Suppressor macrophage treated with lipopolysaccharide for 1 hour (primary cell): ENCODE measurements at regions not wholly inside any gene's neighbourhood (a gene's known extent, or its start where the extent isn't known, plus 50 kb on each side); places are given as distances from the start of the nearest gene placed in this dataset.
"Not testable (repeated sequence)": the region's sequence is repeated elsewhere in the genome, so short reads cannot be mapped to it uniquely, and the experiment has no call there.

ENCODE experiments used
- DNase-seq, 3 donors: peaks; one replicate each; pipeline ENCODE4 v3.0.0-alpha.2; 2020 to 2022

DNA sequence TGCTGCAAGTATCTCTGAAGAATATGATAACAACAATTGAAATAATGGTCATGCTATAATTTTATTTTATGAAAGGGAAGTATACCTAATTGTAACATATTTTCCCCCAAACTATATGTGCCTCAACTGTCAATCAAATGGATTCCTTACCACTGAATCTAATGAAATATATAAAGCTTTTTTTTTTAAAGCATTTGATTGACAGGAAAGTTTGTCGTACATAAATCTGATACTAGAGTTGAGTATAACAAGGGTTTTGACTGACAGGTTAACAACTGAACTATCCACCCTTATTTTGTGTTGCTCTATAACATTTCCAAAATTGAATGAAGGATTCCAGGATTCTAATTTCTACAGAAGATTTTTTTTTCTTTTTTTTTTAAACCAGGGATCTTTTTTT is 1333.3 kb upstream of the SLC39A10 start:
- DNase-seq, result no peak

DNA sequence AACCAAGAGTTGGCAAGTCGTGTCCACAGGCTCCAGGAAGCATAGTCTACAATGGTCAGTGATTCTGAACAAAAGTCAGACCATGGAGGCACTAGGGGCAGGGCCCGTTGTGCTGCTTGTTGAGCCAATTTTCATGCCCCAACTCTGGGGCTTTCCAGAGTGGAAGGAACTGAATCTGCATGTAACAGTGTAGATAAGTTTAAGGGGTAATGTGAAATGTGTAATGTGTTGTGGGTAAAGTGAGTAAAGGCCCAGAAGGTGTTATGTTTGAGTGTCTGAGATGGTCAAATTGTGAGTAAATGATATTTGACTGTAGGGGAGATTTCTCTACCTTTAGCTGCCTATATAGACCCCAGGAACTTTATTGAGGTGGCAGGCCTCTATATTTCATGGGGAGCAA is 1336.5 kb upstream of the SLC39A10 start:
- DNase-seq, result no peak

DNA sequence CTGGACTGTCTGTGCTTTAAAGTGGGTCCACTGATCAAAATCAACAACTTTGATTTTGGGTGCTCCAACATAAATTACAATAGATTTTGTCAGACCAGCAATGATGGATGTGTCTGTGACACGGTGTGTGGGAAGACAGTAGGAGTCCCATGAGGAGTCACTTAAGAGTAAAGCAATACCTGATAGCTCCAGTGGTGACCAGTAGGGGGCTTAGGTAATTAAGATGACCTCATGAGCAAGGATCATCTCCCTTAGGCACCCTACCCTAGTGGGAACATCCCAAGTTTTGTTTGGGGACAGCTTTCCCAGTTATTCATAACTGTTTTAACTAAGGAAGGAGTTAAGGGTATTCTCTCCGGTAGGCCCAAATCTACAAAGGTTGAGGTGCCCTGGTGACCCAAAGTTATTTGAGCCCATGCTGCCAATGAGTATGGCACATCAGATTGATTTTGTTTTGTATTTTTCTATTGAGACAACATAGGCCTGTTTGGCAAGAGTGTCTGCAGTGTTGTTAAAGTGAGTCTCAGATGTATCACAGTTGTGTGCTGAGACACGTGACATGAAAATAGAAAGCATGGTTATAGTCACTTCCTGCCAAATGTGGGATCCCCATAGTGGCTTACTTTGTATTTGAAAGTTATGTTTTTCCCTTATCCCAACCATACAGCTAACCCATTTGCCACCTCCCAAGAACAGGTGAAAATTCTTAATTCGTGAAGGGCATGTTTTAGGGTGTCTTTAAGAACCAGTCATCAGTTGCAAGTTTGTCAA is 1337.6 kb upstream of the SLC39A10 start:
- no peak for DNase-seq

DNA sequence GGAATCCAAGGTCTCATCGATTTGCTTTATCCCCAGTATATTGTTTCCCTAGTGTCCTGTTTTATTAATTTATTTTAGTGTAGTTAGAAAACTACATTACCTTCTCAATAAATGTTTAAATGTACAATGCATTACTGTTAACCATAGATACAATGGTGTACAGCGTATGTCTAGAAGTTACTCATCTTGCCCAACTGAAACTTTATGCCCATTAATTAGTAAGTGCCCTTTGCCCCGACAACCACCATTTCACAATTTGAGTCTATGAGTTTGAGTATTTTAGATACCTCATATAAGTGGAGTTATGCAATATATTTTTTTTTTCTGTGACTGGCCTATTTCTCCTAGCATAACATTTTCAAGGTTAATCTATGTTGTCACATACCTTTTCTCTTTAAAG is 1343.0 kb upstream of the SLC39A10 start:
- no peak for DNase-seq

DNA sequence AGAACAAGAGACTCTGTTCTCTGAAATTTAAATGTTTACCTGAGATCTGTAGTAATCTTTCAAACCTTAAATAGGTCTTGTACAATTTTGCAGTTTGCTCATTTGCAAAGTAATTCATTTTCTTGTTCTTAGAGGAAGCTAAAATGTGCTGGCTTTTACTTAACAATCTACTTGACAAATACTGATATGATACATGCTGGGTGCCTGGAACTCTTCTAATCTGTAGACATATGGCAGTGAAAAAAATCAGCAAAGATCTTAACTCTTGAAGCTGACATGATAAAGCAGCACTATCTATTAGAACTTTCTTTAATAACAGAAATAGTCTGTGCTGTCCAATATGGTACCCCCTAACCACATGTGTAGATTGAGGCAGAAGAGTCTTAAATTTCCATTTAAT is 1352.8 kb upstream of the SLC39A10 start:
- no peak for DNase-seq

- DNase-seq, result no peak
Observed at GRCh38 chr2:194301946-194302345, 1355.1 kb upstream of the SLC39A10 start.

DNA sequence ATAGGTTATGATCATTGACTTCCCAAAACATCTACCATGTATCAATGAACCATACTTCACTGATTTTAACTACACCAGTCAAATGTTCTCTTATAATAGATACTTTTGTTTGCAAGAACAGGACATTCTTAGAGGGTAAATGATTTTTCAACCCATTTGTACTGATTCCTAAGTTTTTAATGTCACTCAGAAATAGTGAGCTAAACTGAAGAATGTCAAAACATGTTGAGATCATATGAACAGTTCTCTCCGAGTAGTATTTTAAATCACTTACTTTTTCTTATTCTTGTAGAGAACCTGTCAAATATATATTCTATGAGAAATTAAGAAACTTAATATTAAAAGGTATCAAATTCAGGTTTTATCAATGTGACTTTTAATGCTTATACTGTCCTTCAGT is 1362.9 kb upstream of the SLC39A10 start:
- DNase-seq, result no peak

DNA sequence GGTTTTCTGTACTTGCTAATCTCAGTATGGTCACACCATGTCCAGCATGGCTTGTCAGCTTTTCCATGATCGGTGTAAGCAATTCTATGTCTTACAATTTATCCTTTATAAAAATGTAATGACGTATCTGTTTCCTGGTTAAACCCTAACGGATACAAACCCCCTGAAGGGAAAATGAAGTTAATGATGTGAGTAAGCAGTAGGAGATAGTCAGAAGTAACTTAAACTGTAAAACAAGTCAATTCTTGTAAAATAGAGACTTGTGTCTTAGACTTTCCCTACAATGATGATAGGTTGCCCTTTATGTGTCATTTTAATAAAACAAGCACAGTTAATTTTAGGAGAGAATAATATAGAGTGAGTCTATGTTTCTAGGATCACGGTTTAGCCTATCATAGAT is 1365.9 kb upstream of the SLC39A10 start:
- DNase-seq, result no peak

- no peak for DNase-seq
Observed at GRCh38 chr2:194289712-194290346, 1367.2 kb upstream of the SLC39A10 start.

- DNase-seq, result not testable (repeated sequence)
Observed at GRCh38 chr2:194276667-194277066, 1380.4 kb upstream of the SLC39A10 start.

DNA sequence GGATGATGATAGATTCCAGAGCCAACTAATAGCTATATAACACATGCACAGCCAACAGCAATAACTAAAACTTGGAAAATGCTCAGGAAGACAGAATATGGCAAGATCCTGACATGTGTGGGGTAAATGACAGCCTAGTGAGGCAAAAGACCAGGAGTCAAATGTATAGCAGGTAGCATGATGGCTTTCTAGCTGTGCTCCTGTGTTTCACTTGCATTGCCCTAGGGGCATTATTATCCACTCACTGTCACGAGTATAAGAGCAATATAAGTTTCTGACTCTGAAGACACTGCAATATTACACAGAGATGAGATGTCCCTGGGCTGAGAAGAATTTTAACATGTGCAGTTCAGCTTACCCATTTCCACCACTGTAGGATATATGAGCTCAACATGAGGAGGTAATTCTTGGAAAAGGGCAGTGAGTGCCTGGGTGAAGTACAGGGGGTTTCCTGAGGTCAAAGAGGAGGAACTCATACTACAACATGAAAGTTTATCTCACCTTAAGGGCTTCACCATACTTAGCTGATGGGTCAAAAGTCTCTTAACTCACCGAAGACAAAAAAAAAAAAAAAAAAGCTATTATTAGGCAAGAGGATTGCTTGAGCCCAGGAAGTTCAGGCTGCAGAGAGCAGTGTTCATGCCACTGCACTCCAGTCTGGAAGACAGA is 1385.6 kb upstream of the SLC39A10 start:
- DNase-seq, result no peak

GRCh38 chr2:194270648-194271047 is 1386.4 kb upstream of the SLC39A10 start:
- DNase-seq, result no peak

GRCh38 chr2:194264586-194264985 is 1392.4 kb upstream of the SLC39A10 start:
- DNase-seq, result no peak

GRCh38 chr2:194260185-194260584 is 1396.8 kb upstream of the SLC39A10 start:
- DNase-seq, result no peak

- no peak for DNase-seq
Observed at GRCh38 chr2:194257095-194257494, 1399.9 kb upstream of the SLC39A10 start.

GRCh38 chr2:194253528-194254259 is 1403.3 kb upstream of the SLC39A10 start:
- no peak for DNase-seq

- DNase-seq, result no peak
Observed at GRCh38 chr2:194252127-194252526, 1404.9 kb upstream of the SLC39A10 start.

GRCh38 chr2:194232600-194232999 is 1424.4 kb upstream of the SLC39A10 start:
- DNase-seq, result no peak

- DNase-seq, result no peak
Observed at GRCh38 chr2:194223218-194223617, 1433.8 kb upstream of the SLC39A10 start.

DNA sequence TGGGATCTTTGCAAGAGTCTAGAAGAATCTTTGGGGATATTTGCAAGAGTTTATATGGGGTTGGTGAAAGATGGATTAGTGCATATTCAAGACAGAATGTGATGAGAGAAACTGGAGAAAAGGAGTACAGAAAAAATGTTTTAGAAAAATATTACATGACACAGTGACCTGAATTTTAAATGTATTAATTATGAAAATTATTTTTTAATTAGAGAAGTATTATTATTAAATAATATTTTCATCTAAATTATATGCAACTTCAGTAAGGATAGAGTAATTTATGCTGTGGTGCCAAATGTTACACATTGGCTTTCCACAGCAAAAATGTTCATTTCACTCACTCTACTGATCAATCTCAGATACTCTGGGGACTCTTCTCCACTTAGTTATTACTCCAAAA is 1442.8 kb upstream of the SLC39A10 start:
- no peak for DNase-seq

GRCh38 chr2:194205568-194206227 is 1451.3 kb upstream of the SLC39A10 start:
- DNase-seq, result no peak

- DNase-seq, result no peak
Observed at GRCh38 chr2:194203898-194204297, 1453.1 kb upstream of the SLC39A10 start.

DNA sequence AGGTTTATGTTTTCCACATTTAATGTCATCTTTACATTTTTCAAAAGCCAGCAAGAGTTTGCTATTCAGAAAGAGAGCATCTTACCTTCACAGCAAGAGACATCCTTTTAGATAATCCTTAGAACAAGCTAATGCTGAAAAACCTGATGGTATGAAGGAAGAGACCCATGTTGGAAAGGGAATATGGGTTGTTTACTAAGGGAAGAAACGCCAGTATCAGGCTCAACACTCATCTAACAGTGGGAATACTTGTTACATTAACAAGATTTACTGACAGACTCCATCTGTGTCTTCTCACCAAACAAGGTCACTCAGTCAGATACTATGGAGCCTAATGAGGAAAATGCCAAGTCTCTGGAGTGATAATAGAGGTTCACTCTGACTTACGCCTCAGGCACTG is 1474.1 kb upstream of the SLC39A10 start:
- no peak for DNase-seq
